BJ (cell line): ENCODE measurements at regions not wholly inside any gene's neighbourhood (a gene's known extent, or its start where the extent isn't known, plus 50 kb on each side); places are given as distances from the start of the nearest gene placed in this dataset.
"Not testable (repeated sequence)": the region's sequence is repeated elsewhere in the genome, so short reads cannot be mapped to it uniquely, and the experiment has no call there.

Experiments
- CTCF ChIA-PET: fragments of 350-600 bp; formaldehyde crosslinking; extraction: SDS; loops from one replicate; lab custom pipeline; 2021; ENCODE audit warnings: antibody characterized with exemption, inconsistent platforms; lab: Yijun Ruan, JAX
- POLR2A ChIA-PET: fragments of 300-600 bp; sonication (Branson Sonifier 250); formaldehyde crosslinking; extraction: SDS; loops from one replicate; lab custom pipeline; 2021; ENCODE audit warnings: antibody characterized with exemption; lab: Charles Lee
- DNase-seq: peaks from one replicate; pipeline ENCODE4 v3.0.0-alpha.2; 2011; ENCODE audit warnings: low read depth
- H3K27me3 ChIP-seq: 2 replicates; pipeline ENCODE4 v1.6.0; 2011; ENCODE audit warnings: low read length; ENCODE audit not compliant: control insufficient read depth, insufficient read depth
- H3K36me3 ChIP-seq: 2 replicates; pipeline ENCODE4 v1.5.1; 2011; ENCODE audit warnings: low read length; ENCODE audit not compliant: control insufficient read depth, insufficient read depth
- H3K4me3 ChIP-seq: 2 replicates; pipeline ENCODE4 v1.5.1; 2011; ENCODE audit warnings: low read depth, mild to moderate bottlenecking, control low read depth, low read length
- TF ChIP-seq, protein P1 (sequence below): IDR thresholded peaks from 2 replicates; pipeline ENCODE4 v1.5.1; 2011; ENCODE audit warnings: low read depth, mild to moderate bottlenecking, control low read depth, inconsistent platforms, low read length, moderate library complexity; ENCODE audit not compliant: insufficient read depth

DNA sequence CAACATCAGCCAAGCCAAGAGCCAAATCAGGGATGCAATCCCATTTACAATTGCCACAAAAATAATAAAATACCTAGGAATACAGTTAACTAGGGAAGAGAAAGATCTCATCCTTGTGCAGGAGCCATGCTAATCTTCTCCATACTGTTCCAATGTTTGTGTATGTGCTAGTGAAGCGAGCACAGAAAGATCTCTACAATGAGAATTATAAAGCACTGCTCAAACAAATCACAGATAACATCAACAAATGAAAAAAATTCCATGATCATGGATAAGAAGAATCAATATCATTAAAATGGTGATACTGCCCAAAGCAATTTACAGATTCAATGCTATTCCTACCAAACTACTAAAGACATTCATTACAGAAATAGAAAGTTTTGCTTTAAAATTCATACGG lies 215.6 kb downstream of the FOXG1 start:
- no peak for DNase-seq
- ChIA-PET CTCF (interaction anchor here (0.7 kb wide), 1 partner anchor 182 kb away, joined by 3 read pairs; no protein-coding TSS in a partner anchor), POLR2A (no interaction called here)
- H3K27me3 ChIP-seq = no peaks in the 10 kb centered on the region
- TF ChIP-seq, protein P1, sequence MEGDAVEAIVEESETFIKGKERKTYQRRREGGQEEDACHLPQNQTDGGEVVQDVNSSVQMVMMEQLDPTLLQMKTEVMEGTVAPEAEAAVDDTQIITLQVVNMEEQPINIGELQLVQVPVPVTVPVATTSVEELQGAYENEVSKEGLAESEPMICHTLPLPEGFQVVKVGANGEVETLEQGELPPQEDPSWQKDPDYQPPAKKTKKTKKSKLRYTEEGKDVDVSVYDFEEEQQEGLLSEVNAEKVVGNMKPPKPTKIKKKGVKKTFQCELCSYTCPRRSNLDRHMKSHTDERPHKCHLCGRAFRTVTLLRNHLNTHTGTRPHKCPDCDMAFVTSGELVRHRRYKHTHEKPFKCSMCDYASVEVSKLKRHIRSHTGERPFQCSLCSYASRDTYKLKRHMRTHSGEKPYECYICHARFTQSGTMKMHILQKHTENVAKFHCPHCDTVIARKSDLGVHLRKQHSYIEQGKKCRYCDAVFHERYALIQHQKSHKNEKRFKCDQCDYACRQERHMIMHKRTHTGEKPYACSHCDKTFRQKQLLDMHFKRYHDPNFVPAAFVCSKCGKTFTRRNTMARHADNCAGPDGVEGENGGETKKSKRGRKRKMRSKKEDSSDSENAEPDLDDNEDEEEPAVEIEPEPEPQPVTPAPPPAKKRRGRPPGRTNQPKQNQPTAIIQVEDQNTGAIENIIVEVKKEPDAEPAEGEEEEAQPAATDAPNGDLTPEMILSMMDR = no peak
- H3K4me3 ChIP-seq = no peak overlapping the region
- H3K36me3 ChIP-seq = no peaks in the 10 kb centered on the region

- ChIA-PET POLR2A (no interaction called here), CTCF (no interaction called here)
- DNase-seq = no peak
- no peak overlapping the region for H3K4me3 ChIP-seq
- H3K27me3 ChIP-seq = no peaks in the 10 kb centered on the region
- TF ChIP-seq, protein P1 = no peak
- H3K36me3 ChIP-seq = no peaks in the 10 kb centered on the region
Observed at GRCh38 chr14:28983279-28983678, 216.7 kb downstream of the FOXG1 start.

DNA sequence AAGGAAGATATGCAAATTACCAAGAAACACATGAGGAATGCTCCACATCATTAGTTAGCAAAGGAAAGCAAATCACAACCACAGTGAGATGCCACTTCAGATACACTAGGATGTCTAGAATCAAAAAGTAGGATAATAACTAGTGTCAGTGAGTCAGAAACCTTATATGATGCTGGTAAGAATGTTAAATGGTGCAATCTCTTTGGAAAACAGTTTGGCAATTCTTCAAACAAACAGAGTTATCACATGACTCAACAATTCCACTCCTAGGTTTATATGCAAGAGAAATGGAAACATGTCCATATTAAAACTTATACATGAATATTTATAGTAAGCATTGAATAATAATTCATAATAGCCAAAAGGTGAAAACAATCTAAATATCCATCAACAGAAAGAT lies 220.9 kb downstream of the FOXG1 start:
- H3K36me3 ChIP-seq = no peaks in the 10 kb centered on the region
- CTCF ChIA-PET = interaction anchor here (1.4 kb wide), 1 partner anchor 10 kb away, joined by 3 read pairs; no protein-coding TSS in a partner anchor
- TF ChIP-seq, protein P1 = no peak
- no peak for DNase-seq
- POLR2A ChIA-PET = no interaction called here
- no peaks in the 10 kb centered on the region for H3K27me3 ChIP-seq
- no peak overlapping the region for H3K4me3 ChIP-seq

DNA sequence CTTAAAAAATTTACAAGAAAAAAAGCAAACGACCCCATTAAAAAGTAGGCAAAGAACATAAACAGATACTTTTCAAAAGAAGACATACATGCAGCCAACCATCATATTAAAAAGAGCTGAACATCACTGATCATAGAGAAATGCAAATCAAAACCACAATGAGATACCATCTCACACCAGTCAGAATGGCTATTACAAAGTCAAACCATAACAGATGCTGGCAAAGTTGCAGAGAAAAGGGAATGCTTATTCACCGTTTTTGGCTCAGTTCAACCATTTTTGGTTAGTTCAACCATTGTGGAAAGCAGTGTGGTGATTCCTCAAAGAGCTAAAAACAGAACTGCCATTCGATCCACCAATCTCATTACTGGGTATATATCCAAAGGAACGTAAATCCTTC lies 230.6 kb downstream of the FOXG1 start:
- H3K4me3 ChIP-seq, H3K36me3 ChIP-seq, H3K27me3 ChIP-seq, DNase-seq, POLR2A ChIA-PET: not testable (repeated sequence)
- CTCF ChIA-PET = interaction anchor here (1.1 kb wide), 1 partner anchor 18 kb away, joined by 3 read pairs; no protein-coding TSS in a partner anchor

- CTCF ChIA-PET = no interaction called here
- TF ChIP-seq, protein P1 = no peak
- no peak for DNase-seq
- H3K27me3 ChIP-seq = no peaks in the 10 kb centered on the region
- H3K4me3 ChIP-seq = no peak overlapping the region
- POLR2A ChIA-PET = no interaction called here
- no peaks in the 10 kb centered on the region for H3K36me3 ChIP-seq
Observed at GRCh38 chr14:28999656-29000055, 233.1 kb downstream of the FOXG1 start.

DNA sequence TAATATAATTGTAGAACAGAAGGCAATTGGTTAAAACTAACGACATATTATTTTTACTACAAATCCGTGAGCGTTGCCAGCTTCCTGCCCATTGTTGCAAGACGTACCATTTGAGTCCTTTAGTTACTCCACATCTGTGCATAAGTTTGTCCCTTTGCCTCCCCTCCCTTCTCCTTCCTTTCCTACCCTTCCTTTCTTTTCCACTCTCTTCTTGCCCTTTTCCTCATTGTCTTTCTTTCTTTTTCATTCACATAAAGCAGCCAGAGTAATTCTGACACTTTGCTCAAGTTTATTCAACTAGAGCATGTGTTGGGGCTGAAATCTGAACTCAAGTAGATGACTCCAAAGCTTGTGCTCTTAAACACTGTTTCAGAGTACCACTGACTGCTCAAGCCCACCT lies 239.1 kb downstream of the FOXG1 start:
- POLR2A ChIA-PET = no interaction called here
- TF ChIP-seq, protein P1 = no peak
- no peak overlapping the region for H3K4me3 ChIP-seq
- H3K36me3 ChIP-seq = no peaks in the 10 kb centered on the region
- CTCF ChIA-PET = no interaction called here
- H3K27me3 ChIP-seq = no peaks in the 10 kb centered on the region
- no peak for DNase-seq
